ENCODE measurements at regions not wholly inside any gene's neighbourhood (a gene's known extent, or its start where the extent isn't known, plus 50 kb on each side); places are given as distances from the start of the nearest gene placed in this dataset.

DNA sequence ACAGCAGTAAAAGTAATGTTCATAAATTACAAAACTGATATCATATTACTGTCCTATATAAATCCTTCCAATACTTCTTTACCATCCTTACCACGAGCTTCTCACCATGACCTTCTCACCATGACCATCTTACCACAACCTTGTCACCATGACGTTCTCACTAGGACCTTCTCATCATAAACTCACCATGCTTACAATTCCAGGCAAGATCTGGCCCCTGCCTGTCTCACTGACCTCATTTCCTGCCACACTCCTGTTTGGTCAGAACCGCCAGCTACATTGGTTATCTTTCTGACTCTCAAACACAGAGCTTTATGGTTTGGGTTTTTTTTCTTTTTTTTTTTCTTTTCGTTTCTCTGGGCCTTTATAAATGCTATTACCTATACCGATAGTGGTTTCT, 827.6 kb downstream of the RNF144A start:
- Histone ChIP-seq H3K79me2 (ENCODE audit: insufficient read depth, low read length) (no peaks in the 10 kb centered on the region), H4K20me1 (ENCODE audit: insufficient read depth, low read length, poor library complexity, severe bottlenecking) (no peaks in the 10 kb centered on the region), H3K4me1 (ENCODE audit: insufficient read depth, low read length, poor library complexity, severe bottlenecking) (peaks cover 16% of the 10 kb centered on the region), H3K9ac (ENCODE audit: low read depth, low read length, poor library complexity, severe bottlenecking) (no peak overlapping the region), H3K4me2 (ENCODE audit: low read depth, low read length, poor library complexity, severe bottlenecking) (peak overlapping the region; percentile 10), H2AFZ (ENCODE audit: low read length) (no peak overlapping the region), H3K4me3 (ENCODE audit: low read length, poor library complexity, severe bottlenecking) (no peak overlapping the region), H3K9me2 (replicated peaks; ENCODE audit: low read depth, low read length) (no peaks in the 10 kb centered on the region), H3K36me3 (ENCODE audit: insufficient read depth, low read length) (no peaks in the 10 kb centered on the region), H3F3A (ENCODE audit: low read depth) (no peaks in the 10 kb centered on the region), H3K9me3 (ENCODE audit: insufficient read depth, low read depth, low read length) (no peaks in the 10 kb centered on the region), H3K27me3 (ENCODE audit: insufficient read depth, low read length, poor library complexity, severe bottlenecking) (no peaks in the 10 kb centered on the region)
- TF ChIP-seq CTCF (conservative IDR thresholded peaks at IDR 0.05; ENCODE audit: low read length) = no peak
- TF ChIP-seq EZH2phosphoT487 (IDR thresholded peaks at IDR 0.05; ENCODE audit: borderline replicate concordance) = no peak

GRCh38 chr2:7745369-7745768, 828.2 kb downstream of the RNF144A start:
- Histone ChIP-seq H3K9me3 (ENCODE audit: insufficient read depth, low read depth, low read length) (no peaks in the 10 kb centered on the region), H4K20me1 (ENCODE audit: insufficient read depth, low read length, poor library complexity, severe bottlenecking) (no peaks in the 10 kb centered on the region), H3K4me1 (ENCODE audit: insufficient read depth, low read length, poor library complexity, severe bottlenecking) (peaks cover 16% of the 10 kb centered on the region), H3K36me3 (ENCODE audit: insufficient read depth, low read length) (no peaks in the 10 kb centered on the region), H3K79me2 (ENCODE audit: insufficient read depth, low read length) (no peaks in the 10 kb centered on the region), H3K9me2 (replicated peaks; ENCODE audit: low read depth, low read length) (no peaks in the 10 kb centered on the region), H3K4me2 (ENCODE audit: low read depth, low read length, poor library complexity, severe bottlenecking) (peak overlapping the region; percentile 10), H2AFZ (ENCODE audit: low read length) (no peak overlapping the region), H3K4me3 (ENCODE audit: low read length, poor library complexity, severe bottlenecking) (no peak overlapping the region), H3K9ac (ENCODE audit: low read depth, low read length, poor library complexity, severe bottlenecking) (no peak overlapping the region), H3F3A (ENCODE audit: low read depth) (no peaks in the 10 kb centered on the region), H3K27me3 (ENCODE audit: insufficient read depth, low read length, poor library complexity, severe bottlenecking) (no peaks in the 10 kb centered on the region)
- TF ChIP-seq CTCF (conservative IDR thresholded peaks at IDR 0.05; ENCODE audit: low read length) (no peak), EZH2phosphoT487 (IDR thresholded peaks at IDR 0.05; ENCODE audit: borderline replicate concordance) (no peak)

DNA sequence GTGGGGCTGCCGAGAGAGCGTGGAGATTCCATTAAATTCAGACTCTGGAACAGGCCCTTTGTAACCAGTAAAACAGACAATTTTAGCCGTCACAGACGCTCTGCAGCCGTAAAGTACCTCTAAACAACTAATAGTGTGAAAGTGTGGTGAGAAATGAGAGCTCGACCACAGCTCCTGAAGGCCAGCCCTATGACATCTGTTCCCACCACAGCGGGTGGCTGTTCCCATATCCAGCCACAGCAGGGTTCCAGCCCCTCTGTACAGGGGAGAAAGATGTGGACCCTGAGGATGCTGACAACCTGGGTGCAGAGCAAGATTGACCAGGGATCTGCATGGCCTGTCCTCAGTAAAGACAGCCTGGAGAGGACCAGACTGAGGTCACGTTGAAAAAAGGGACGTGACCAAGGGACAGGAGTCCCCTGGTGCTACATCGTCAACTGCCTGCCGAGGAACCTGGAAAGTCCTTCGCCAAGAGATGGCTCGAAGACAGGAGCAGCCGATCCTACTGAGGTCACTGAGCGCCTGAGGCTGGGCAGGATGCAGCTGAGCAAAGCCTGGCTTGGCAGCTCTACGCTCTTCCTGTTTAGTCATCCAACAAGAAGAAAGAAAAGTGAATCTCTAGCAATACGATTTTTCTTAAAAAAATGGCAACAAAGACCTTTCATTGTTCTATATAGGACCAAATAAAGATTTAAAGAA, 831.7 kb downstream of the RNF144A start:
- Histone ChIP-seq H3F3A (ENCODE audit: low read depth) (no peaks in the 10 kb centered on the region), H3K4me3 (ENCODE audit: low read length, poor library complexity, severe bottlenecking) (no peak overlapping the region), H4K20me1 (ENCODE audit: insufficient read depth, low read length, poor library complexity, severe bottlenecking) (no peaks in the 10 kb centered on the region), H3K27me3 (ENCODE audit: insufficient read depth, low read length, poor library complexity, severe bottlenecking) (no peaks in the 10 kb centered on the region), H3K36me3 (ENCODE audit: insufficient read depth, low read length) (no peaks in the 10 kb centered on the region), H3K9me3 (ENCODE audit: insufficient read depth, low read depth, low read length) (no peaks in the 10 kb centered on the region), H3K9me2 (replicated peaks; ENCODE audit: low read depth, low read length) (no peaks in the 10 kb centered on the region), H3K79me2 (ENCODE audit: insufficient read depth, low read length) (no peaks in the 10 kb centered on the region), H3K4me2 (ENCODE audit: low read depth, low read length, poor library complexity, severe bottlenecking) (no peak overlapping the region), H3K9ac (ENCODE audit: low read depth, low read length, poor library complexity, severe bottlenecking) (no peak overlapping the region), H2AFZ (ENCODE audit: low read length) (no peak overlapping the region), H3K4me1 (ENCODE audit: insufficient read depth, low read length, poor library complexity, severe bottlenecking) (peaks cover 16% of the 10 kb centered on the region)
- TF ChIP-seq CTCF (conservative IDR thresholded peaks at IDR 0.05; ENCODE audit: low read length) = no peak
- no peak for TF ChIP-seq EZH2phosphoT487 (IDR thresholded peaks at IDR 0.05; ENCODE audit: borderline replicate concordance)

Data from Loucy (cell line).